GM19372 (cell line): ENCODE measurements at regions not wholly inside any gene's neighbourhood (a gene's known extent, or its start where the extent isn't known, plus 50 kb on each side); places are given as distances from the start of the nearest gene placed in this dataset.

Experiments used
- ATAC-seq: cut with Tn5 transposase; IDR thresholded peaks from one replicate; pipeline ENCODE4 v1.9.1; 2021; ENCODE audit warnings: mild to moderate bottlenecking, low read depth, moderate library complexity; ENCODE audit not compliant: unreplicated experiment

DNA sequence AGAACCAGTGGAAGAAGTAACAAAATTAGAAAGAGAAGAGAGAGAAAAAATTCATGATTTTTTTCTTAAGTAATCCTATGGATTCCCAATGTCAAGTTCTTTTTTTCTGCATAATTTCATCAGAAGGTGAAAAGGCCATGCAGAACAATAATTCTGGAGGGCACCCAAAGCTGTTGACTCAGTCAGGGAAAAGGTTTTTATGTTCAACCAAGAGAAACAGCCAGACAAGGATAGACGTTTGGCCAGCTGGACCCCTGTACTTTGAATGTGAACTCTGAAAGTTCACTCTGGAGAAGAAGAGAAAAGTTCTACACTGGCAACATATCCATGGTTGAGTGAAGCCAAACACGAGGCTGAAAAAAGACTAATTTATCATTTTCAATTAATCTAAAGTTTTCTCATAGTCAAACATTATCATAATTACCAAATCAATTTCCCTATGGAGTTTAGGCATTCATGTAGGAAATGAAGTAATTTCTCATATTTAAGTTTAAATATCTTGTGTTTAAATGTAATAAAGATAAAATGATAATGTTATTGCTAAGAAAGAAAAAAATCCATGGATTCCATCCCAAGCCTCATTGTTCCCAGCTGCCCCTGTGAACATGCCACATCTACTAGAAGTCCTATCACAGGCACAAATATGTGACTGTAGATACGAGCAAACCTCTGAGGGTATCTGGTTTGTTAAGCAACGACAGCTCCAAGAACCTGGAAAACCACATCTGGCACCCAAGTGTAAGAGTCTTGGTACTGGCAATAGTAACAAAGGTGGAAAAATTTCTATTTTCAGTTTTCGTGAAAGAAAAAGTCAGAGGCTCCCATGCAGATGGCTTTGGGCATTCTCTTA is 742.7 kb upstream of the ACVR2A start:
- ATAC-seq: no peak

DNA sequence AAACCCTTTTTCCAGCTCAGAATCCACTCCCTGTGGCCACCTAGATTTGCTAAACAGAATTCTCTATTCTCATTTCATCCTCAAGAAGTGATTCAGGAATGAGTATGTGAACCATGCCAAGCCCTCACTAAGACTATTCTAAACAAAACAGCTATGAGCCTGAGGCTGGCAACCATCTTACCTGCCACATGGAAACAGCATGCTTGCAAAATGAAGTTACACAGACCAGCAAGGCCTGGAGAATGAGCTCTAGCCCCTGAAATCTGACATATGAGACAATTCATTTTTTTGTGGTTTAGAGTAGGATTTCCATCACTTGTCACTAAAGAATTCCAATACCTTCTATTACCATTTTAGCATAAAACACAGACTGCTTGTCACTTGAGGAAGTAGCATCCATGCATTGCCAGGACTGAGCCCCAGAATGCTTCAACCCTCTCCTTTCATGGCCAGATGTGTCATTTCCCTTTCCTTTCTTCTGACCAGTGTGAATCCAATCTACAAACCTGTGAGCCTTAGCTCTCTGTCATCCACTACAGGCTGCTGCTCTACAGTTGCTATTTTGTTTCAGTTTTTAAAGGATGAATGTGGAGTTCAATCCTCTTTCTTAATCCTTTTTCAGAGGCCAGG is 744.3 kb upstream of the ACVR2A start:
- no peak for ATAC-seq

DNA sequence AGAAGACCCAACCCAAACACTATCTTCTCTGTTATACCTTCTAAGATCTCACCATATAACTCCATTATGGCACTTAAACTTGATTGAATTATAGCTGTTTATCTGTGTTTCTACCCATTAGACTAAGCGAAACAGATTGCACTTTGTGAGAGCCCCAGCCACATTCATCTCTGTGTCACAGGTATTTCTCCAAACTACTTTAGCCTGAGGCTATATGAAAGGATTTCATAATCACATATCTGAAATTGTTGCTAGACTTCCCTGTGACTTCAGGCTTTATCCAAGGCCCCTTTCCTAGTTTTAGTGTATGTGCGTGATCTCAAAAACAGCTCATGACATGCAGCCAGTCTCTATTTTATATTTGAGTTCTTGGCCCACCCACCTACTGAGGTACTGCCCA is 745.0 kb upstream of the ACVR2A start:
- ATAC-seq: no peak

DNA sequence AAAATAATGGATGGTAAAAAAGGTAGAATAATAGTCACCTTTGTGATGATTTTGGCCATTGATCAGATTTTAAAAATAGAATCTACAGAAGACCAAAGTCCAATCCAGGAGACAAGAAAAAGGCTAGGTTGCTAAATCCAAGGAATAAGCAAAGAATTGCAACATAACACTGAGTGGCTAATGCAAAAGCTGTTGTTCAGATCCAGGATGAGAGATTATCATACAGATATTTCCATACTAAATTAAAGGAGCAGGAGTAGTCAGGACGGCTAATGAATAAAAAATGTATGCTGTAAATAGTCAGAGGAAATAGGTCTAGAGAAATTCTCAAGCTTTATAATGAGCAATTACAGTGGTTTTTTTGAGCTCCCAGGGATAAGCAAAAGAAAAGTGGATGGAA is 745.9 kb upstream of the ACVR2A start:
- no peak for ATAC-seq

DNA sequence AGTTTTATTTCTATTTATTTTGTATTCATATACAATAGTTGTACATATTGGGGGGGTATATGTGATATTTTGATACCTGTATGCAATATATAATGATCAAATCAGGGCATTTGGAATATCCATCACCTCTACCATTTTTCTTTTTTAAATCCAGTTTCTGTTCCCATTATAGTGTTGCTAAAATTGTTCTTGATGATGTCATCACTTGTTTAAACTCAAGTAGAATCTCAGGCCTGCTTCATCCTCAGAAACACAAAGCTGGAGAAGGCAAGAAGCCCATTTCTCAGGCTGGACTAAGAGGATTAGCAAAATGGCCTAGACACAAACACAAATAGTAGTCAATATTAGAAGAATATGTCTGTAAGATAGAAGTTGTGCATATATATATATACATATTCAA is 747.1 kb upstream of the ACVR2A start:
- no peak for ATAC-seq

DNA sequence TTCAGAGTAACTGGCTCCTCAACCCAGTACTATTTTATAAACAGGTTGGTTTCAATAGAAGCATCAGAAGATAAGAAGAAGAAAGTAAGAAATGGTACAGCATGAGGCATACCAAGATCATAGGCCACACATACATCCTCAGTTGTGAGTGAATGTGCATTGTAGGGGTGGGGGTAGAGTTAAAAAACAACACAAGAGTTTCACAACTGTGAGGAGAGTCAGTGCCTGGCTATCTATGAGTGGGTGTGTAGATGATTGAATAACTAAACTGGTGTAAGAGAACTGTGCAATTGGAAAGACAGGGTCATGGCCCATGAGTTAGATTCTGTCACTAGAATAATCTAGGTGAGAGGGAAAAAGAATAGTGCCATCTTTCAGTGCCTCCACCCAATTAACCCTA is 748.2 kb upstream of the ACVR2A start:
- no peak for ATAC-seq

DNA sequence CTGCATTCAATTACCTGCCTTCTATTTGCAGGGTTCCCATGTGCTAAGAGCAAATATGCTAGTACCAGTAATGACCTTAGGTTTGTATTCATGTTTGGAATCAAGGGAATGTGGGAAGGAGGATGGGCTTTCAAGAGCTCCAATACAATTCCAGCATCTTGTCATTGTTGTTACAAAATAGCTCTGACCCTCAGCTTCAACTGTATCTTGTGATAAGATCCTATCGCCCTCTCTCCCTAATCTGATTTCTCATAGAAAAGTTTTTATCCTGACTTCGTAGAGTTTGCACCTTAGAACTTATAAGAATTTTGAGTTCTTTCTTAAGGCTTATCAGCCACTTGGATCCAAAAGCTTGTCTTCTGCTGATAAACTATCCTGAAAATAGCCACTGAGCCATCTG is 749.5 kb upstream of the ACVR2A start:
- ATAC-seq: no peak

DNA sequence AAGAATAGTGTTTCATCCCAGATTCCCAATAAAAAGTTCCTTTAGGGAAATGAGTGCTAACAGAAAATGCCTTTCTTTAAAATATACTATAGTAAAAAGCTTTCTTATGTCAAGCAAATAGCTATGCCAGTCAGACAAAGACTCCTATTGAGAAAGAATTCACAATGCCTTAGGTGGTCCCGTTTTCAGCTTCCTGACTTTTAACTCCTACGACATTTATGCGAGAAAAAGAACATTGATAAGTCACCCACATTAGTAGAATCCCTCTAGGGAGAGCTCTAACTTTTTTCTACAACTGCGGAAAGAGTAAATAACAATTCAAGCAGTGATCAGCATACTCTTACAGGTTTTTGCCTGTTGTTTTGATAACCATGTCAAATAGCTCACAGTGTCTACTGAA is 750.8 kb upstream of the ACVR2A start:
- ATAC-seq: no peak

DNA sequence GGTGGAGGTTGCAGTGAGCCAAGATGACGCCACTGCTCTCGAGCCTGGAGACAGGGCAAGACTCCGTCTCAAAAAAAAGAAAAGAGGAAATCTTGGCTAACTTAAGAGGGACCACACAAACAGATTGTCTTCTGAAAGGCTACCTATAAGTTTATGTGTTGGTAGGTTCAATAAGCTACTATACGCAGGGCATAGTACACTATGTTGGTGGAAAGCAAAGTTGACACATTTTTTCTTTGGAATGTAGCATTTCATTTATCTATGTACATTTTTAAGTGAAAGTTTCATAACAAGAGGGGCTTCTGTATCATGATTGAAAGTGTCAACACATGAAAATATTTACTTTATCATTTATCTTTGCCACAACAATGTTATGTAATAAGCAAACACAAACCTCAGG is 752.6 kb upstream of the ACVR2A start:
- ATAC-seq: no peak

DNA sequence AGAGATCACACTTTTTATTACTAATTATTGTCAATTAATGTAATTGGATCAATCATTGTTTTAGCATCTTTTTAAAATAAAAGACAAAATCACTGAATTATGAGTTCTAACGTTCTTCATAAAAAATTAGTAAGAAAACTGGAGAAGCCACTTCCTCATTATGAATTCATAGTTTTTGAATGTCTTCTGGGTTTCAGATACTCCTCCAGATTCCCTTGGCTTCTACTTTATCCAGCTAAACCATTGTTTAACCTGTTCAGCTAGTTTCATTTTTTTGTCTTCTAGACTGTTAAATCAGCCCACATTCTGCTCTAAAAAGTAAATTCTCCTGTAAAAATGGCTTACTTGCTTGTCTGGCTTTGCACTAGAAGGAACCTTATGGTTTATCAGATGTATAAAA is 753.4 kb upstream of the ACVR2A start:
- no peak for ATAC-seq

DNA sequence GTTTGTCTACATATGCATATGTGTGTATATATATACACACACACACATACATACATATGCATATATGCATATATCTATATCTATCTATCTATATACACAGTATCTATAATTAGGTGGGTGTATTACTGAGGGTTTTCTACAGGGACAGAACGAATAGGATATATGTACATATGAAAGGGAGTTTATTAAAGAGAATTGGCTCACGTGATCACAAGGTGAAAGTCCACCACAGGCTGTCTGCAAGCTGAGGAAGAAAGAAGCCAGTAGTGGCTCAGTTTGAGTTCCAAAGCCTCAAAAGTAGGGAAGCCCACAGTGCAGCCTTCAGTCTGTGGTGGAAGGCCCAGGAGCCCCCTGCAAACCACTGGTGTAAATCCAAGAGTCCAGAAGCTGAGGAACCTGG is 756.0 kb upstream of the ACVR2A start:
- no peak for ATAC-seq

DNA sequence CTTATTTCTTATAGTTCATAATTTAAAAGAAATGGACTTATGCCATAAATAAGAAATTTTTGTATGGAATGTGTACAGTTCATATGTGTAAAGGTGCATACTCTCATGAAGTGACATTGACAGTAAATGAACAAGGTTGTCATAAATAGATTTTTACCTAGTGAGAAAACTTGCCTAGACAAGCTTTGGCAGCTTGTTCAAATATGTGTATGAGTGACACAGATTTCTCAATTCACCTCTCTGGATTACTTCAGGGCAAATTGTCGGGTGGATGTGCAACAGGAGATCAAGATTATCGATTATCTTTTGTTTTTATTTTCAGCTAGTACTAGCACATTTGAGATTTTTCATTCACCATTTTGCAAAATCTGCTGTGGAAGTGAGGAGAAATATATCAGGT is 758.1 kb upstream of the ACVR2A start:
- ATAC-seq: no peak

DNA sequence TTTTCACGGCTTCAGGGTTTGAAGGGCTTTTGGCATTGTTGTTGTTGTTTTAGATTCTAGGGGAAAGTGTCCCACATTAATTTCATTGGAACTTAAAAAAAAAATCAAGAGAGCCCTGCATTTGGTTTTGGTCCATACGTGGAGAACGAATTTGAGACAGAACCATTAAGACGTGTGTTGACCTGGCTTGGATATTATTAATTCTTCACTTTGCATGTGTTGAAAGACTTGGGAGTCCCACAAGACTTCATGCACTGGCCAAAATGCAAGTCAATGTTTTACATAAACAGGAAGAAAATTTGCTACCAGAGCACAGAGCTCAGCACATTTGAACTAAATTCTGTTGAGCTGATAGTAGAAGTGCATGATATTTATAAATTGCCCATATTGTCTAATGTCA is 761.2 kb upstream of the ACVR2A start:
- no peak for ATAC-seq

DNA sequence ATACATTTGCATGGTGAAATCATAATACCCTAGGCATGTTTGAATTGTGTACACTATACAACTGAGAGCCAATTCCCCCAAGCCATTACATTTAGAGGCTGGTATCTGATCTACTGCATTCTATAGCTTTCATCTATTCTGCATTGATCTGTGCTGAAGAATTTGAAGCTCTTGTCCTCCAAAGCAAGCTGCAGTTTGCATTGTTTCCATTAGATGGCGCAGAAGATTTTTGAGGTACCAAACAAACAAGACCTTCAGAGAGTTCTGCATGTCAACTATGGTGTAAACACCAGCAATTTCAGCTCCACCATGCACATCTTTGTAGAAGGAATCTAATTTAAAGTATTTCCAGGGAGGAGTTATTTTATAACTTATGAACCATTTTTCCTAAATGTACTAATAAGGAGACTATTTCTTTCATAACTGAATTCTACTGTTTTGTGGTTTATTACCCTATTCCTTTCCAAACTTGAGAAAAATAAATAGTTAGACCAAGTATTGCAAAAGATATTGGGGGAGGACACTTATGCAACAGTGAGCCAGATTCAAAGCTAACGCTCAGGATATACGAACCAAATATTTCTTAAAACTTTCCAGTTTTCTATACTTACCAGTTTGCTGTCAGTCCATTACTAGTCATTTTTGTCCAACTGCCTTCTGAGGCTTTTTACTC is 761.8 kb upstream of the ACVR2A start:
- peak; percentile 76 for ATAC-seq

DNA sequence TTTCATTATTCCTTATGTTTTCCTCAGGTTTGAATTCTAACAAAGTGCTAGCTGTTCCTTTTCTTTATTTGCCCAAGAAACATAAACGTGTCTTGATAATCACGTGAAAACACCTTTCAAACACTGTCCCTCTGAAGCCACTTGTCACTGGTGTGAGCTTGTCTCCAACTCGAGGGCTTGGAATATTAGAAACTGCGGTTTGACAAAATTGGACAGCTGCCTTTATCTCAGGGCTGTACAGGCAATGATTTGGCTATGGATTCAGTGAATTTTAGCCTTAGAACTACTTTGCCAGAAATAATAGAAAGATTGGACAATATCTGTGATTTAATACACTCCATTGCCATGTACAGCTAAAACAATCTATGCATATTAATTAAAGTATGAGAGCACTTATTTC is 763.0 kb upstream of the ACVR2A start:
- no peak for ATAC-seq

DNA sequence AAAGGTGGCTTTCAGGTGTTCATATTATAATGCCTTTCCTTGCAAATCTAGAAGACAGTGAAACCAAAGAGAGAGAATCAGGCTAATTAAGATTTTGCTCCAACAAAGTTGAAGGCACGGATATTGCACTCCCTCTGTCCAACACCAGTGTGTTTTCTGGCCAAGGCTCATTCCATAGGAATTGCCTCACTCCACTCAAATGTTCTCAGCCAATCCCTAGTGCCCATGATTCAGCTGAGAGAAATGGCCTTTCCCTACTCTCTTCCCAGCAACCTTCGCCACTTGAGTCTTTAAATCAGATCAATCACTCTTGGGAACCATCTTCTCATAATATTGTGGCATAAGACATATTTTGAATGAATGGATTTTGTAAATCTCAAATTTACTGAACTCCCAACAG is 768.2 kb upstream of the ACVR2A start:
- ATAC-seq: no peak

DNA sequence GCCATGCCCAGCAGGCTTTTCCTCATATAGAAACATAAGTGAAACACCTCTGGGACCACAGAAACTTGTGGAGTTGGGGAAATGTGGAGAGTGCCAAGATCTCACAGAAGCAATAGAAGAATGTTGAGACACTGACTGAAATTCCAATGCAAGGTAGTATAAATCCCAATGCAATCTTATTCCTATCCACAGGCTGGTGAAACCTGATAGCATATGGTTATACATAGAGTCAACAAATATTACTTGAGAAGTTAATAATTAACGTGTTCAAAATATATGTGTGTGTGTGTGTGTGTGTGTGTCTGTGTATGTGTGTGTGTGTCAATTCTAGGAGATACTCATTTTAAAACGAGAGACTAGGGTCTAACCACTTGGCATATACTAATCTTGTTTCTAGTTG is 776.8 kb upstream of the ACVR2A start:
- no peak for ATAC-seq

DNA sequence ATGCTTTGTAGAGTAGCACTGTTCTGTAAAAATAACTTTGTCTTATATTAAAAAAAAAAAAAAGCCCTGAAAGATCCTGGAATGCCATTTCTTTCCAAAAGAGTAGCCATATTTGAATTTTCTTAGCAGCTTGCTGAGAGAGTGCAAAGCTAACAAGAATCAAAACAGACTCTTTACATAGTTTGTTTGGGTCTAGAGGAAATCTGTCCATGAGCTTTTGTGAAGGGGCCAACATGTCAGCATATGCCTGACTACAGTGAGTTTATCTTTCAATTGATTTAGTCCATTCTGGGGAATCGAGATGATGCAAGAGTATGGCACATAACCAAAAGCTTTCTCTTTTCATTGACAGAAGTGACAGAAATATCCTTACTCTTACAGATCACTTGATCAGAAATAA is 777.7 kb upstream of the ACVR2A start:
- no peak for ATAC-seq

DNA sequence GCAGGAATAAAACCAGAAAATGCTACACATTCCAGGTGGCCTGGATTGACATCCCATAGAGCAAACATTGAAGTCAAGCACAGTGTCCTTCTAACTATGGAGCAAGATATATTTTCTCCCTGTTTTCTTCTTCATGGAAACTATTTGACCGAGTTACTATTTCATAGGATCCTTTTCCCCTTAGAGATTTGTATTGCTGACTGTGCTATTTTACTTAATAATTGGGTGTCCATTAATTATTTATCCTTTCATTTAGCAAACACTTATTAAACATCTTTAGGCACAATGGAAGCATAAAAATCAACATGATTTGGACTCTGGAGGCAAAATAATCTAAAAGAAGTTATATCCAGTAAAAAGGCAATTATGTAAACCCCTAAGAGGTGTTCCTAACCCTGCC is 782.8 kb upstream of the ACVR2A start:
- no peak for ATAC-seq

DNA sequence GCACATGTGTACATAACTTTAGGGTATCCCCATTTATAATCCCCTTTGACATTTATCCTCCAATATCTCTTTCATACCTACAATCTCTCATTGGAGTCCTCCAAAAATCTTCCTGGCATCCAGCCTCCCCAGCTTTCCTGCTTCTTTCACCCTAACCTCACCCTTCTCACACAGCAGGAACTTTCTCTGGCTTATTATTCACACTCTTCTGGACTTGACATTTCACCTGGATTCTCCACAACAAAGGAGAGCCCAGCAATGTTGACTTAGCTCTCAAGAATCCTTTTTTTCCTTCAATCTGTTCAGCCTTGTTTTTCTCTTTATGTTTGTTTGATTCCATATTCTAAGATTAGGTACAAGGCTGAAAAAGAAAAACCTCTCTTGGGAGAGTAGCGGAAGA is 783.6 kb upstream of the ACVR2A start:
- no peak for ATAC-seq

DNA sequence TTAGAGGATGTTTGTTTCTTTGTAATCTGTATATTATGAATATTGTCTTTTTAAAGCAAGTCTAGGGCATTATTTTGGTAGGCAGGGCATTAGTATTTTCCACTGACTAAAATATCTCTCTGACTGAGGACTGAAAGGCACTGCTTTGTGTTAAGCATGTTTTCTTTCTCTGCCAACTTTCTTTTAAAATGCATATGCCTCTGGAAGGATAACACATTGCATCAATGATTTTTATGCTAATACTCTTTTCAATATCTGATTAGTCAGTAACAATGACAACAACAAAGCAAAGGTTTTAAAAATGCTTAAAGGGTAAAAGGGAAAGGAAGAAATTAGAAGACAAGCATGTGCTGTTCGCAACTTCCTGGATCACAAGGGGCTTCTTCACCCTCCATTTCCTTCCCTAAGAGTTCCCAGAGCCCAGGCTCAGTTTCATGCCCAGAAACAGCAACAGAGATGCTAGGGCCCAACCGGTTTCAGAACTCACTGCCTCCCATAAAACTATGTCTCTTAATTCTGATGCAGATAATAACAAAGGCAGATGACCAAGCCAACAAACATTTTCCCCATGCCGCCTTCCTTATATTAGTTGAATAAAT is 786.8 kb upstream of the ACVR2A start:
- no peak for ATAC-seq
